GM12878 (cell line): ENCODE measurements at regions not wholly inside any gene's neighbourhood (a gene's known extent, or its start where the extent isn't known, plus 50 kb on each side); places are given as distances from the start of the nearest gene placed in this dataset.

Experiments
- DPF2 ChIP-seq: fragments of 450-650 bp; IDR thresholded peaks from 2 replicates; pipeline ENCODE4 v1.6.1; 2017; ENCODE audit warnings: mild to moderate bottlenecking
- FOXM1 ChIP-seq: IDR thresholded peaks from 2 replicates; pipeline ENCODE4 v1.6.1; 2012; ENCODE audit warnings: low read depth, mild to moderate bottlenecking, inconsistent platforms, low read length, moderate library complexity
- JUNB ChIP-seq: IDR thresholded peaks from 2 replicates; pipeline ENCODE4 v1.6.1; 2016; ENCODE audit warnings: antibody characterized with exemption, mild to moderate bottlenecking
- POLR2AphosphoS2 ChIP-seq: IDR thresholded peaks from 2 replicates; pipeline ENCODE4 v1.6.1; 2011; ENCODE audit warnings: low read depth, mild to moderate bottlenecking, low read length, improper control_type of control experiment, moderate library complexity
- YBX1 ChIP-seq: fragments of 450-650 bp; IDR thresholded peaks from 2 replicates; pipeline ENCODE4 v1.6.1; 2016; ENCODE audit warnings: antibody characterized with exemption
- TF ChIP-seq, protein P1 (sequence below): fragments of 450-650 bp; IDR thresholded peaks from 2 replicates; pipeline ENCODE4 v1.6.1; 2018; ENCODE audit warnings: mild to moderate bottlenecking, low read depth, moderate library complexity; ENCODE audit not compliant: partially characterized antibody
- TF ChIP-seq, protein P2 (sequence below): IDR thresholded peaks from 2 replicates; pipeline ENCODE4 v1.6.1; 2012; ENCODE audit warnings: low read depth, low read length, improper control_type of control experiment
- TF ChIP-seq, protein P3 (sequence below), 3 experiments: IDR thresholded peaks in 2 of 3; conservative IDR thresholded peaks in 1 of 3; 2 replicates each; pipeline ENCODE4 v1.5.1; 2011; ENCODE audit warnings: low read depth in 3 of 3, low read length in 3 of 3, mild to moderate bottlenecking in 3 of 3, control low read depth in 2 of 3, moderate library complexity in 2 of 3, inconsistent platforms in 1 of 3, mixed read lengths in 1 of 3; ENCODE audit not compliant: control insufficient read depth in 2 of 3, insufficient read depth in 1 of 3; ENCODE audit errors: extremely low read depth in 1 of 3
- TF ChIP-seq, protein P4 (sequence below): IDR thresholded peaks from 2 replicates; pipeline ENCODE4 v1.6.1; 2012; ENCODE audit warnings: low read length, inconsistent platforms

DNA sequence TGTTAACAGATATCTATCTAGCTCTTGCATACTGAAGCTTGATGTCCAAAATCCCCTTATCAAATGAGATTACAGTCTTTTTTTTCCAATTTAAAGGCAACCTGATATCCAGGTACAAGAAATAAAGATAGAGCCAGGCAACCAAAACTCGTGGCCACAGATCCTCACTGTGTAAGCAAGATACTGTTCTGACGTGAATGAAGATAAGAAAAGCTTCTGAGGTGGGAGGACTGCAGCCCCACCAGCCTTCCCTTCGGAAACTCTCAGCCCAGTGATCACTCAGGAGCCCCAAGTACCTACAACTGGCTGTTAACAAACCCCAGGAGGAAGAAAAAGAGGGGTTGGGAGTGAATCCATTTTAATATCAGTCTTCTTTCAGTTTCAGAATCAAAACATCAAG lies 191.6 kb downstream of the EFNB2 start:
- TF ChIP-seq, protein P1, sequence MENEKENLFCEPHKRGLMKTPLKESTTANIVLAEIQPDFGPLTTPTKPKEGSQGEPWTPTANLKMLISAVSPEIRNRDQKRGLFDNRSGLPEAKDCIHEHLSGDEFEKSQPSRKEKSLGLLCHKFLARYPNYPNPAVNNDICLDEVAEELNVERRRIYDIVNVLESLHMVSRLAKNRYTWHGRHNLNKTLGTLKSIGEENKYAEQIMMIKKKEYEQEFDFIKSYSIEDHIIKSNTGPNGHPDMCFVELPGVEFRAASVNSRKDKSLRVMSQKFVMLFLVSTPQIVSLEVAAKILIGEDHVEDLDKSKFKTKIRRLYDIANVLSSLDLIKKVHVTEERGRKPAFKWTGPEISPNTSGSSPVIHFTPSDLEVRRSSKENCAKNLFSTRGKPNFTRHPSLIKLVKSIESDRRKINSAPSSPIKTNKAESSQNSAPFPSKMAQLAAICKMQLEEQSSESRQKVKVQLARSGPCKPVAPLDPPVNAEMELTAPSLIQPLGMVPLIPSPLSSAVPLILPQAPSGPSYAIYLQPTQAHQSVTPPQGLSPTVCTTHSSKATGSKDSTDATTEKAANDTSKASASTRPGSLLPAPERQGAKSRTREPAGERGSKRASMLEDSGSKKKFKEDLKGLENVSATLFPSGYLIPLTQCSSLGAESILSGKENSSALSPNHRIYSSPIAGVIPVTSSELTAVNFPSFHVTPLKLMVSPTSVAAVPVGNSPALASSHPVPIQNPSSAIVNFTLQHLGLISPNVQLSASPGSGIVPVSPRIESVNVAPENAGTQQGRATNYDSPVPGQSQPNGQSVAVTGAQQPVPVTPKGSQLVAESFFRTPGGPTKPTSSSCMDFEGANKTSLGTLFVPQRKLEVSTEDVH: no peak
- TF ChIP-seq JUNB: no peak
- TF ChIP-seq, protein P2, sequence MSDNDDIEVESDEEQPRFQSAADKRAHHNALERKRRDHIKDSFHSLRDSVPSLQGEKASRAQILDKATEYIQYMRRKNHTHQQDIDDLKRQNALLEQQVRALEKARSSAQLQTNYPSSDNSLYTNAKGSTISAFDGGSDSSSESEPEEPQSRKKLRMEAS: no peak
- no peak for TF ChIP-seq YBX1
- TF ChIP-seq, protein P3, sequence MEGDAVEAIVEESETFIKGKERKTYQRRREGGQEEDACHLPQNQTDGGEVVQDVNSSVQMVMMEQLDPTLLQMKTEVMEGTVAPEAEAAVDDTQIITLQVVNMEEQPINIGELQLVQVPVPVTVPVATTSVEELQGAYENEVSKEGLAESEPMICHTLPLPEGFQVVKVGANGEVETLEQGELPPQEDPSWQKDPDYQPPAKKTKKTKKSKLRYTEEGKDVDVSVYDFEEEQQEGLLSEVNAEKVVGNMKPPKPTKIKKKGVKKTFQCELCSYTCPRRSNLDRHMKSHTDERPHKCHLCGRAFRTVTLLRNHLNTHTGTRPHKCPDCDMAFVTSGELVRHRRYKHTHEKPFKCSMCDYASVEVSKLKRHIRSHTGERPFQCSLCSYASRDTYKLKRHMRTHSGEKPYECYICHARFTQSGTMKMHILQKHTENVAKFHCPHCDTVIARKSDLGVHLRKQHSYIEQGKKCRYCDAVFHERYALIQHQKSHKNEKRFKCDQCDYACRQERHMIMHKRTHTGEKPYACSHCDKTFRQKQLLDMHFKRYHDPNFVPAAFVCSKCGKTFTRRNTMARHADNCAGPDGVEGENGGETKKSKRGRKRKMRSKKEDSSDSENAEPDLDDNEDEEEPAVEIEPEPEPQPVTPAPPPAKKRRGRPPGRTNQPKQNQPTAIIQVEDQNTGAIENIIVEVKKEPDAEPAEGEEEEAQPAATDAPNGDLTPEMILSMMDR (IDR thresholded peaks at IDR 0.05 in 2 of 3, conservative IDR thresholded peaks at IDR 0.05 in 1 of 3; ENCODE audit: control insufficient read depth in 2 of 3, extremely low read depth in 1 of 3, insufficient read depth in 1 of 3, low read depth in 3 of 3, low read length in 3 of 3): no peak
- no peak for TF ChIP-seq POLR2AphosphoS2
- no peak for TF ChIP-seq FOXM1
- TF ChIP-seq DPF2: no peak
- TF ChIP-seq, protein P4, sequence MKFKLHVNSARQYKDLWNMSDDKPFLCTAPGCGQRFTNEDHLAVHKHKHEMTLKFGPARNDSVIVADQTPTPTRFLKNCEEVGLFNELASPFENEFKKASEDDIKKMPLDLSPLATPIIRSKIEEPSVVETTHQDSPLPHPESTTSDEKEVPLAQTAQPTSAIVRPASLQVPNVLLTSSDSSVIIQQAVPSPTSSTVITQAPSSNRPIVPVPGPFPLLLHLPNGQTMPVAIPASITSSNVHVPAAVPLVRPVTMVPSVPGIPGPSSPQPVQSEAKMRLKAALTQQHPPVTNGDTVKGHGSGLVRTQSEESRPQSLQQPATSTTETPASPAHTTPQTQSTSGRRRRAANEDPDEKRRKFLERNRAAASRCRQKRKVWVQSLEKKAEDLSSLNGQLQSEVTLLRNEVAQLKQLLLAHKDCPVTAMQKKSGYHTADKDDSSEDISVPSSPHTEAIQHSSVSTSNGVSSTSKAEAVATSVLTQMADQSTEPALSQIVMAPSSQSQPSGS: no peak
